CD4-positive, alpha-beta T cell treated with Interleukin-1 beta for 1 hour (primary cell): ENCODE measurements at regions not wholly inside any gene's neighbourhood (a gene's known extent, or its start where the extent isn't known, plus 50 kb on each side); places are given as distances from the start of the nearest gene placed in this dataset.

Experiments used
- DNase-seq, 2 donors: peaks; one replicate each; pipeline ENCODE4 v3.0.0-alpha.2; 2020 to 2022

DNA sequence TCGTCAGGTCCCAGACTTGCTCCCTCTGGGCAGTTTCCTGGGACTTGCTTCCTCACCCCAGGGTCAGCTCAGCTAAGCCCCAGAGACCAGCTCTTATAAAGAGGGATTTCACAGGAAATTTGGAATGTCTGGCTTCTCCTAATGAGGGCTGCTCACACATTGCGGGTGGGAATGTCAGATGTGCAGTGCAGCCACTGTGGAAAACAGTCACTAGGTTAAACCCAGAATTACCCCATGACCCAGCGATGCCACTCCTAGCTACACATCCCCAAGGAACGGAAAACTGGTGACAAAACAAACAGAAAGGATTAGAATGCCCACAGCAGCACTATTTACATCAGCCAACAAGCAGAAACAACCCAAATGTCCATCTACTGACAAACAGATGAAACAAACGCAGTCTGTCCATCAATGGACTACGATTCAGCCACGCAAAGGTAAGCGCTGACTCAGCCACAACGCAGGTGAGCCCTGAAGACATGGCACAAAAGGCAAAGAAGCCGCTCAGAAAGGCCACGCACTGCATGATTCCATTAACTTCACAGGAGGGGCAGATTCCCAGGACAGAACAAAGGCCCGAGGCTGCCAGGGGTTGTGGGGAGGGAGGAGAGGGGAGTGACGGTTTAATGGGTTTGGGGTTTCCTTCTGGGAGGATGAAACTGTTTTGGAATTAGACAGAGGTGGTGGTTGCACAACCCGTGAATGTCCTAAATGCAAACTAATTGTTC is 63.0 kb downstream of the NCOR2 start:
- DNase-seq, result no peak

DNA sequence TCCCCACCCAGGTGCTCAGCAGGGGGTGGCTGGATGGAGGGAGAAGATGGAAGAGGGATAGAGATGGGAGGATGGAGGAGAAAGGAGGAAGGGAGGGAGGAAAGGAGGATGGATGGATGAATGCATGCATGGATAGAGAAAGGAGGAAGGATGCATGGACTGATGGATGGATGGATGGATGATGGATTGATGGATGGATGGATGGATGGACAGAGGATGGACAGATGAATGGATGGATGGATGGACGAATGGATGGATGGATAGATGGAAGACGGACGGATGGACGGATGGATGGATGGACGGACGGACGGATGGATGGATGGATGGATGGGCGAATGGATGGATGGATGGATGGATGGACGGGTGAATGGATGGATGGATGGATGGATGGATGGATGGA is 64.1 kb downstream of the NCOR2 start:
- no peak for DNase-seq

DNA sequence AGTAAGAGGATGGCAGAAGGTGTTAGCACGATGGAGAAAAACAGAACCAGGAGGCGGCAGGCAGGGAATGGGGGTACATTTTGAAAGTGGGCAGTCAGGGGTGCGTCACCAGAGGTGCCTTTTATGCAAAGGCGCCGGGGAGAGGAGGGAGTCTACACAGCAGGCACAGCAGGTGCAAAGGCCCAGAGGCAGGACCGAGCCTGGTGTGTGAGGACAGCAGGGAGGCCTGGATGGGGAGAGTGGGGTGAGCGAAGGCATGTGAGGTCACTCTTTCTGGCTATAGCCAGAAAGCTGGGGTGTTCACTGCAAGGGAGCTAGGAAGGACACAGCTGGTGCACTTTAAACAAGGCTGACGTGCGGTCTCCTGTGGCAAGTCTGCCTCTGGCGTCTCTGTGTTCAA is 65.0 kb downstream of the NCOR2 start:
- DNase-seq, result no peak

DNA sequence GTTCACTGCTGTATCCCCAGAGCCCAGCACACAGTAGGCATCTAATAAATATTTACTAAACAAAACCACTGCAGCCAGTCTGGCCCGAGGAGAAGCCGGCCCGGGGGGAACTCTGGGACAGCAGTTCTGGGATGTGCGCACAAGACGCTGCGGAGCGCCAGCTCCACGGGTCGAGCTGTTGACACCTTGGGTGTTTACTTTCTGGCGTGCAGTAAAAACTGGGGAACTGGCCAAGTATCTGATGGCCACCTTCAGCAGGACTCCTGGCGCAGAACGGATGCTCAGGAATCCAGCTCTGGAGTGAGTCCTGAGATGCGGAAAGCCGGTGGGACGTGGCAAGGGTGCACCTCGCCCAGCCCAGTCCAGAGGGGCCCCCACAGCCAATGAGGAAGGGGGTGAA is 65.6 kb downstream of the NCOR2 start:
- DNase-seq, result no peak

DNA sequence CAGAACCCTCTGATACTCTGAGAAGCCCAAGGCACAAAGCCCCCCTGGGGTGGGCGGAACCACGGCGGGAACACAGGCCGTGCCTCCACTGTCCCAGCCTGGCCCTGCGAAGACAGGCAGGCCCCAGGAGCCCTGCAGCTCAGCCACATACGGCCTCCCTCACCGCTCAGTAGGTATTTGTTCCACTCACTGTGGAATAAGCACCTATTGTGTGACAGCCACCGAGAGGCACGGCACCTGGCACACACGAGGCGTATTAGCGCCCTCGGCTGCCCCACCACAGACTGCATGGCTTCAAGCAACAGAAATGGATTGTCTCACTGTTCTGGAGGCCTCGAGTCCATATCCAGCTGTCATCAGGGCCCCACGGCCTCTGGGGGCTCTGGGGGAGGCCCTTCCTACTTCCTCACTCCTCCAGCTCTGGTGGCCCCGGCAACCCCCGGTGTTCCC is 66.3 kb downstream of the NCOR2 start:
- no peak for DNase-seq

DNA sequence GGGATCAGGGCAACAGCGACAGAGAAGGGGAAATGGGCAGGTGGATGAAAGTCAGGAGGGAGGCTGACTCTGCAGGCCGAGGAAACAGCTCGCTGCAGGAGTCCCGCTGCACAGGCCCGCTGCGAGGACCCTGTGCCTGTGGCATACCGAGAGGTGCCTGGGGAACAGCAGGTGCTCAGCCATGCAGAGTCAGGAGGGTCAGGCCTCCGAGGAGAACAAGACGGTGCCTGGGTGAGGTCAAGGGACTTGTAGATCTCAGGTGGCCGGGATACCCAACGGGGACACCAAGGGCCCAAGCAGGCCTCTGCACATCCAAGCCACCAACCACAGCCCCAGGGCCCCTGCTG is 67.5 kb downstream of the NCOR2 start:
- DNase-seq, result no peak

DNA sequence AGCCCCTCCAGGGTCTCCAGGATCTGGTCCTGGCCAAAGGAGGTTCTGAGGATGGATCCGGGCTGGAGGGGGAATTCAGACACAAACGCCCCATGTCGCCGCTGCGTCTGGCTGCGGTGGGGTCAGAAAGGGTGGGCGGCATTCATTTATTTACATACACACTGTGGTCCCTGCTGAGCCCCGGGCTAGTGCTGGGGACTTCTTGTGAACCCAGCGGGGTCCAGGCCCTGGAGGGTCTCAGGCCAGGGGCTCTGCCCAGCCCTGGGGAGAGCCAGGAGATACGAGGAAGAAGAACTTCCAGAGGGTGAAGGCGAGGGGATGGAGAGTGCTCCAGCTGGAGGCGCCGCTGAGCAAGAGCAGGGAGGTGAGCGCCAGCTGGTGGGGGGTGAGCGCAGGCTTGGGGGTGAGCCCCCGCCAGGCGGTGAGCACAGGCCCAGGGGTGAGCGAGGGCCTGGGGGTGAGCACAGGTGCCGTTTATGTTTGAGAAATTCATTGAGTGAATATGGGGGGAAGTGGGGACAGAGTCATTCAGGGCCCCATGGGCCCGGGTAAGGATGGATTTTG is 68.1 kb downstream of the NCOR2 start:
- DNase-seq, result no peak

DNA sequence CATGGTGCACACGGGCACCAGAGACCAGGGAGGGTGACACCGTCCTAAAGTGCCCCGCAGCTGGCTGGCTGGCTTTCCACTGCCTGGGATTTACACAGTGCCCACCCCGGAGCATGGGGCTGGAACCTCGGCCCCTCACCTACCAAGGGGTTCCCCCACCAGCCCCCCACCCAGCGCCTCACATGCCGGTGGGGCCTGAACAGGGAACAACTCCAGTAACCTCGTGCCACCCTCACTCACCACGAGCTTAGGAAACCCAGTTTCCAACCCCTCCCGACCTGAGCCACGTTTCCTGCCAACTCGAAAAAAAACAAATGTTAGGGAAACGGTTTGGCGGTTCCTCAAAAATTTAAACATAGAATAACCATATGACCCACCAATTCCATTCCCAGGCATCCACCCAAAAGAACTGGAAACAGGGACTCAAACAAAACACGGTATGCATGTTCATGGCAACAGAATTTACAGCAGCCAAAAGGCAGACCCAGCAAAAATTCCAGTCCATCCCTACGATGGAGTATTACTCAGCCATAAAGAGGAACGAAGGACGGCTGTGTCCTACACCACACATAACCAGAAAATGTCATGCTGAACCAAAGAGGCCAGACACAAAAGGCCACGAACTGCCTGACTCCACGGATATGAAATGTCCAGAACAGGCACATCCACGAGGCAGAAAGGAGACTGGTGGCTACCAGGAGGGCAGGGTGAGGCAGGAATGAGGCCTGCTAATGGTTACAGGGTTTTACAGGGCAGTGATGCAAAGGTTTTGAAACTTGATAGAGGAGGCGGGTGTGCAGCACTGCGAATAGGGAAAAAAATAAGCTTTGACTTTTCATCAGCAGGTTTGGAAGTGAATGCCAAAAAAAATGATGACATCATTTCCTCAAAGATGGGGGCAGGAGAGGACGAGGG is 68.9 kb downstream of the NCOR2 start:
- no peak for DNase-seq

DNA sequence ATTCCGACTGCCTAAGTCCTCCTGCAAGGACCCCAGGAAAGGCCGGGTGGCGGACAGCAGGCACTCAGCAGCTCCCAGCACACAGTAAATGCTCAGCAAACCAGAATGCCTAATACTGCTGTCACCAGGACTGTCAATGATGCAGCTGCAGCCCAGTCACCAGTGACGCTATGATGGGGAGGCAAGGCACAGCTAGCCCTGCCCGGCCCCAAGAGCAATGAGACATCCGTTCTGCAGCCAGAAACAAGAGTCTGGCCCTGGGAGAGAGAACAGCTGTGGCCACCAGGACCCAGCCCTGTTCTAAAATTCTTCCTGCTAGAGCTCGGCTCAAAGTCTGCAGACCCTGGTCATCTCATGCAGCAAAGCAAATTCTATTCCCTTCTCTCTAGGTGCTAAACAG is 69.8 kb downstream of the NCOR2 start:
- no peak for DNase-seq

DNA sequence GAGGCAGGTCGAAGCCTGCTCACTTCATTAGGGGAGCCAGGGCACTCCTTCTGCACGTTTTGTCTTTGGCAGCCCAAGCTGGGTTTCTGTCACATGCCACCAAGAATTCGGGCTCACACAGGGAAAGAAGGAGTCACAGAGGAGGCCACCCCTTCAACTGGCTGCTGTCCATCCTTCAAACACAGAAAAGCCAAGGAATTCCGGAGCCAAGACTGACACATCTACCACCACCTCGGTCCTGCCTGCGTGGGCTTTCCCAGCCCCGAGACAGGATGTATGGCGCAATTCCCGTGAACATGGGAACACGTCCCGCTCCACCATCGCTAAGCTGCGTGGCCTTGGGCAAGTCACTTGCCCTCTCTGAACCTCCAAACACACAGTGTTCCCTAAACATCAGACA is 70.4 kb downstream of the NCOR2 start:
- no peak for DNase-seq

DNA sequence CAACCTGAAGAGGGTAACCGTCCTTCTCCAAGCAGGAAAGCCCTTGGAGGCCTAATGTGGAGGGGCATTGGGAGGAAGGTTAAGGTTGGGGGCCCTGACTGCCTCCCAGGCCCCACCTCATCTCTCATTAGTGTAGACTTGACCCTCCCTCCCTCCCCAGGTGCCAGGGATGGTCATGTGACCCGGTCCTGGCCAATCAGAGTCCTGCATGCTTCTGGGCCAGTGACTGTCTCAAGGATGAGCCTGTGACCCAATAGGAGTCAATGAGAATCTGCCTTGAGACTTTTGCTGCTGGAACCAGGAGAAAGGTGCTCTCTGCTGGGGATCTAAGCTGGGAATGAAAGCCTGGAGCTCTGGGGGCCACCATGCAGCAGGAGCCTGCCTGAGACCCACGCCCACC is 70.8 kb downstream of the NCOR2 start:
- peak; percentile 14 to 20 for DNase-seq

DNA sequence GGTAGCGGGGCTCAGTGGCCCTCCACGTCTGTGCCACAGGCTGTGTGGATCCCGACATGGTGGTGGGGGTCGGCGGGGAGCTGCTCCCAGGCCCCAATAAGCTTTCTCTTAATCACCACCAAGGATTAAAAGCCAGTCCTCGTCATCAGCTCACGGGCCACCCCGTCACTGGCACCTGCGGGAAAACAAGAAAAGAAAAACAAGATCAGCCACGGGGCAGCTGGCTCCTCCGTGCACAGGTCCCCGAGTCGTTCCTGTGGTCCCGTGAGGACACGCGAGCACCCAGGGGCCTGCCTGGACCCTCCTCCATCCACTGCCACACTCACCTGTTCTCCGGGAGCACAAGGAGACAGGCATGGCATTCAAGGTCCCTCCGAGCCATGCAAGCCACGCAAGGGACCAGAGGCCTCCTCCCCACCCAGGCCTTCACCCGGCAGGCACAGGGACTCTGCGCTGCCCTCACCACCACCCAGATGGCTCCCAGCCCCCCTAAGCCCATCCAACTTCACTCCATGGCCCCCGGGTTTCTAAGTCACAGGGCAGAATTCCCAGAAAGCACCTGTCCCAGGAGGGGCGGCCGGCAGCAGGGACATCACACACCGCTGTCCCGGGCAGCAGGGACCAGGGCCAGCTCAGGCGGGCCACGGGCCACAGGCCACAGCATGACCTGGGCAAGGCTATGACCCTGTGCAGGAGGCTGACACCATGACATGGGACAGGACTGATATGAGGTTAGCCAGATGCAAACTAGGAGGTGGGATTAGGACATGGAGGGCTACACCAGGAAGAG is 72.0 kb downstream of the NCOR2 start:
- no peak for DNase-seq

DNA sequence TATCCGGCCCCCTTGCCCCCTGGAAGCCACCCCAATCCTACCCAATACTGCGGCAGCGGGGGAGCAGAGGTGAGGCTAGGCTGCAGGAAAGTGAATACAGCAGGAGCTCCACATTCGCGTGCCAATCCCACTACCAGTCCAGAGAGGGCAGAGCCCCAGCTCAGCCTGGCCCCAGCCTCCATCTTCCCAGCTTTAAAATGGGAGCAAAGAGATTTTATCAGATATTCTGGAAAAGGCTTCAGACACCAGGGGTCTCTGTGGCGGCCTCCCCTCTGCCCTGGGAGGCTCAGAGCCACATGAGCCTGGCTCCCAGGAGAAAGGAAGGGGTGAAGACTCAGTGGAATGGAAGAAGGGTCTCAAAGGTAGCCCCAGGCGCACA is 72.7 kb downstream of the NCOR2 start:
- DNase-seq, result no peak

DNA sequence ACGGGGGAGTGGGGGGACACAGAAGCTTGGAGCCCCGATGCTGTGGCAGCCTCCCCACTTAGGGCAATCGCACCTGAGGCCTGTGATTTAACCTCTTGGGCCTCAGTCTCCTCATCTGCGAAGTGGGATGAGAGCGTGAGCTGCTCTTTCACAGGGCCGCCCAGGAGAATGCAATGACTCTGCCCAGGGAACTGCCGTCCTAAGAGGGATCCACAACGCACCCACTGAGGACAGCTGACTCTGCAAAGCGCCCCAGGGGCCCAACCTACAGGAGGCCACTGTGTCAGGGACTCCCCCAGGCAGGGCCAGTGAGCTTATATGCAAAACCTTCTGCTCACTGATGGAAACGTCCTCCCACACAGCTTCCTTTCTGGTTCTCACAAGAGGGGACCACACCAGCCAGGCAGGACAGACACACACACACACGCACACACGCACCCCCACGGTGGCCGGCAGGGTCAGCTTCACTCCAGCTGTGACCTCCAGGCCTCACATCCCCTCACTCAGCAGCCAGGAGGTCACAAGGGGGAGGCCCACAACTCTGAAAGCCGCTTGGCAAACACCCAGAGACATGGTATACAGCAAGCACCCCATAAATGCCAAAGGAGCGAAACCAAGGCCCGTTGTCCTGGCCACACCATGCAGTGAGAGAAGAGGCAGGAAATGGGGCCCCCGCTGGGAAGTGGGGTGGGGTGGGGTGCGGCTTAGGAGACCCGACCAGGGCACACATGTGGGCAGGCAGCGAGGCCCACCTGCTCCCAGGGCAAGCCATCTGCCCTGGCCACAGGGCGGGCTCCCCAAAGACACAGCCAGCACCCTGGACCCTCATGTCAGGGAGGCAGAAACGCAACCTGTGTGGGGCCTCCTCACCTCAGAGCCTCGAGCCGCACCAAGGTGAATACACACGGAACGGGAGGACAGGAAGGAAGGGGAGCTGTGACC is 73.3 kb downstream of the NCOR2 start:
- DNase-seq, result peak; percentile 7 to 51

DNA sequence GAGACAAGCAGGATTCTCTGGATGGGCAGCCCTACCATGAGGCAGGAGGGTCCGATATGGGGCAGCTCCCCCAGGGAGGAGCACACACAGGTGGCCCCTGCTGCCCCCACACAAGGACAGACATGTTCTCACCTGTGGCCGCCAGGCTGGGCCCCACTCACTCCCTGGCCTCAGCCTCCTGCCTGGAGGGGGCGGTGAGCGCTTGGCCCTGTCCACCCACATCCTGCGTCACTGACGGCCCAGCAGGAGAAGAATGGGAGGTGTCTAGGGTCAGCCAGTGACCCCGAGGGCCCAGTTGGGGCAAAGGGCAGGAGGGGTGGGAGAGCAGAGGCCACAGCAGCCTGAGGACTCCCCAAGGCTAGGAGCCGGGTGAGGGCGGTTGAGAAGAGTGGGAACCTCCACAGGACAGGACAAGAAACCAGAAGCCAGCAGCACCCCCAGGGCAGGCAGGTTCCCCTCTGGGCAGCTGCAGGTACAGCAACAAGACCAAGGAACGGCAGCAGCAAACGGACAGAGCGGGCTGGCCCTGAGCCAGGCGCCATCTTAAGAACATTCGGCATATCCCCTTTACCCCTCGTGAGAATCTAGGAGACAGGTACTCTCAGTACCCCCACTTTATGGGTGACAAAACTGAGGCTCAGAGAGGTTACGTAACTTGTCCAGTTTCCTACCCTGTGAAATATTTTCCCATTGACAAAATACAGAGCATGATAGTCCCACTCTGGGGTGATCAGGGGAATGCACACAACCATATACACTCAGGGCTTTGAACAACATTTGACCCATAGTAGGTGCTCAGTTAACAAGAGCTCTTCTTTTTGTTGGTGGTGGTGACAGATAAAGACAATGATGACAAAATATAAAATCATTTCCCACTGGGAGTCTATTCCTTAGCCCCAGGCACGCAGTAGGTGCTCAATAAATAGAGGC is 74.3 kb downstream of the NCOR2 start:
- no peak for DNase-seq

DNA sequence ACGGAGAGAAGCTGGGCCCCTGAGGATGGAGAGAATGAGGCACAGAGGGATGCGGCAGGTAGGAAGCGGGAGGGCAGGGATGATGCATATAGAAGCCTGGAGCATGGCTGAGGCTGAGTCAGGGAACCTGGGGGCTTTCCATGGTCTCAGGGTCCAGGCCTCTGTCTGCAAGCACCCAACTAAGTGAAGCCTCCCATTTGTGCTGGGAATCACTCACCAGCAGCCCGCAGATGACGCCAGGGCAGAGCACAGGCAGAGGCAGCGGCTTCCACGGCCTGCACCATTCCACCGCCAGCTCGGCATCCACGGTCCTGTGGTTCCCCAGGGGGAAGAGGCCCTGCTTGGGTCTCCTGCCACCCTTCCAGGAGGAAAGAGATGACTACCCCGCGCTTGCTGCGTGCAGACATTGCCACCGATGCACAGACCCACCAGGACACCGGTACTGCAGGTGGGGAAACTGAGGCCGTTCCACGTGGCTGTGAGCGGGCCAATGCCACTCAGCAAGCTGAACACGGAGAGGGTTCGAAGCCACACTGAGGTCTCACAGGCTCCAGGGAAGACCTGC is 75.5 kb downstream of the NCOR2 start:
- no peak for DNase-seq

DNA sequence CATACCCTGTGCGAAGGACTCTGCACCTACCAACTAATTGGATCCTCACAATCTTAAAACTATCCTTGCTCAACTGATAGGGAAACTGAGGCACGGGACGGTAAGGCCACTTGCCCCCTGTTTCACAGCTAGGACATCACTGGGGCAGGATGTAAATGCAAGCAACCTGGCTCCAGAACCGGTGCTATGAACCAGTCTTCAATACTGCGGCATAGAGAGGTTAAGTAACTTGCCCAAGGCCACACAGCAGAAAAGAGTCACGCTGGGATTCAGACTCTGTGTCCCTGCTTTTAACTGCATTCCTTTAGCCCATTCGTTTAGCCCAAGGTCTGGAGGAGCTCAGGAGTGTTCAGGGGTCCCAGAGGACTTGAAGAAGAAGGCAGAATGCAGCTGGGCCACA is 76.1 kb downstream of the NCOR2 start:
- no peak for DNase-seq

DNA sequence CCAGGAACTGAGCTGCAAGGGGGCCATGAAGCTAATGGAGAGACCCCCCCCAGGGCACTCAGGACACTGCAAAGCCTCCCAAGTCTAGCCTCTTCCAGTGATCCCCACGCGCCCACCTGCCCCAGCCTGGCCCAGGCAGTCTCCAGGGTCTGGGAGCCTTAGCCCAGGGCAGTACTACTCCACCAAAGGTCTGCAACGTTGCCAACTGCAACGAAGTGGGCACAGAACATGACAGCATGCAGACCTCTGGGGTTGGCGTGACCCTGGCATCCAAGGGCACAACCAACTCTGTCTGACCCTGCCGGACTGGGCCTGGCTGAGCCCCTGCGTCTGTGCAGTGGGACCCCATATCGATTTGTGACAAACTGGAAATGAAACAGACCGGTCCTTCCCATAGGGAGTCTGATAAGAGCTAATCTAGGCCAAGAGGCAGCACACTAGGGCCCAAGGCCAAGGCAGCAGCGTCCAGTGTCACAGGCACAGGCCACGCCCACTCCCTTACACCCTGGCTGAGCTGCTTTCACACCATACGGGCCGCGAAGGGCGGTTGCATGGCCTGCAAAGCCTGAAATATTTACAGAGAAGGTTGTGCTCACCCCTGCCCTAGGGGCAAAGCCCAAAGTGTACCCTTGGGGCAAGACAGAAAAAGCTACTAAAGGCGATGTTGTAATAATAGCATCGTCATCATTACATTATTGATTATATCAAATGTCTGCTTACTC is 76.7 kb downstream of the NCOR2 start:
- DNase-seq, result no peak

DNA sequence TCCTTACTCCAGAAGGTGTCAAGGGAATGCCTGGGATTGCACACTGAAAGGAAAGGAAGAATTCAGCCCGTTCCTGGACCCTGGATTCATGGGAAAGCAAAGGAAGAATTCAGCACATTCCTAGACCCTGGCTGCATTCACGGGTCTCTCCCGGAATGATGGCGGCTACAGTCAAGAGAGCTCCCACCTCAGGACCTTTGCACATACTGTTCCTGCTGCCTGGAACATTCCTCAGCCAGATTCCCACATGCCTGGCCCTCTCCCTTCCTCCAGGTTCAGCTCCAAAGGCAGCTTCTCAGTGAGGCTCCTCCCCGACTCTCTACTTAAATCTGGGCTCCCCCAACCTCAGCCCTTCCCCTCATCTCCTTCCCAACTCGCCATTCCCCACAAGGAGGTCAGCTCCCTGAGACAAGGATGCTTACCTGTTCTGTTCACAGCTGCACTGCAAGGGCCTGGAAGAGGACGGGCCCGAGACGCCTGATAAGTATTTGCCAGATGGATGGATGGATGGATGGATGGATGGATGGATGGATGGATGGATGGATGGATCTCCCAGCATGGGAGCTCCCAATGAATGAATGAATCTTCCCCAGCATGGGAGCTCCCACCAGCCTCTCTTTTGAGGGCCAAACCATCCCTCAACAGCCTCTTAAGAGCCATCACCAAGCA is 77.4 kb downstream of the NCOR2 start:
- DNase-seq, result no peak
